ENCODE measurements at regions not wholly inside any gene's neighbourhood (a gene's known extent, or its start where the extent isn't known, plus 50 kb on each side); places are given as distances from the start of the nearest gene placed in this dataset.
"Not testable (repeated sequence)": the region's sequence is repeated elsewhere in the genome, so short reads cannot be mapped to it uniquely, and the experiment has no call there.

- Mint-ChIP-seq H3K9me3 (no peaks in the 10 kb centered on the region), H3K4me3 (no peak overlapping the region)
- CTCF ChIA-PET, result interaction anchor here (0.6 to 1.3 kb wide), 2 partner anchors 45 to 487 kb away, joined by 3 to 4 read pairs; no protein-coding TSS in a partner anchor
Observed at GRCh38 chr7:130803127-130803526, 69.1 kb upstream of the KLF14 start.

GRCh38 chr7:130804220-130804619 is 70.2 kb upstream of the KLF14 start:
- Mint-ChIP-seq H3K36me3 (no peaks in the 10 kb centered on the region), H3K9me3 (no peaks in the 10 kb centered on the region), H3K4me3 (no peak overlapping the region), H3K27ac (no peak overlapping the region), H3K4me1 (no peaks in the 10 kb centered on the region), H3K27me3 (ENCODE audit: low read depth) (no peaks in the 10 kb centered on the region; the same call in 1 of the 2 replicates)
- ChIA-PET POLR2A (no interaction called here), CTCF (no interaction called here)
- DNase-seq (ENCODE audit: low spot score) (no peak), ATAC-seq (no peak)
- no peak for TF ChIP-seq RORB (CRISPR knock-in tag; IDR thresholded peaks at IDR 0.05)
- TF ChIP-seq E2F1 (CRISPR knock-in tag; IDR thresholded peaks at IDR 0.05), result no peak
- no peak for TF ChIP-seq ZNF138 (CRISPR knock-in tag; conservative IDR thresholded peaks at IDR 0.05)
- TF ChIP-seq ZNF232 (CRISPR knock-in tag; IDR thresholded peaks at IDR 0.05), result no peak
- TF ChIP-seq PRDM15 (CRISPR knock-in tag; IDR thresholded peaks at IDR 0.05), result no peak

More at GRCh38 chr7:130803127-130803526, 69.1 kb upstream of the KLF14 start:
- ATAC-seq (no peak), DNase-seq (ENCODE audit: low spot score) (no peak)
- TF ChIP-seq PREB (CRISPR knock-in tag; IDR thresholded peaks at IDR 0.05; ENCODE audit: borderline replicate concordance) (no peak), IRF2 (CRISPR knock-in tag; IDR thresholded peaks at IDR 0.05; ENCODE audit: borderline replicate concordance, low read depth) (no peak), NFATC4 (CRISPR knock-in tag; IDR thresholded peaks at IDR 0.05) (no peak), NR1H2 (CRISPR knock-in tag; IDR thresholded peaks at IDR 0.05) (no peak), TEAD1 (CRISPR knock-in tag; IDR thresholded peaks at IDR 0.05) (no peak), FOXP4 (CRISPR knock-in tag; IDR thresholded peaks at IDR 0.05) (no peak), ZSCAN18 (CRISPR knock-in tag; IDR thresholded peaks at IDR 0.05) (no peak), MLX (CRISPR knock-in tag; IDR thresholded peaks at IDR 0.05) (no peak), ZNF219 (CRISPR knock-in tag; IDR thresholded peaks at IDR 0.05; ENCODE audit: borderline replicate concordance) (no peak), ZNF317 (CRISPR knock-in tag; IDR thresholded peaks at IDR 0.05; ENCODE audit: borderline replicate concordance, low read depth) (no peak)
- POLR2A ChIA-PET, result interaction anchor here (0.8 kb wide), 1 partner anchor 52 kb away, joined by 3 read pairs; no protein-coding TSS in a partner anchor
- no peaks in the 10 kb centered on the region; the same call in 1 of the 2 replicates for H3K27me3 Mint-ChIP-seq (ENCODE audit: low read depth)
- H3K4me1 Mint-ChIP-seq, result no peaks in the 10 kb centered on the region
- no peaks in the 10 kb centered on the region for H3K36me3 Mint-ChIP-seq
- H3K27ac Mint-ChIP-seq, result no peak overlapping the region

- H3K4me1 Mint-ChIP-seq; H3K4me3 Mint-ChIP-seq; POLR2A ChIA-PET; H3K27me3 Mint-ChIP-seq (ENCODE audit: low read depth); H3K36me3 Mint-ChIP-seq; CTCF ChIA-PET; H3K27ac Mint-ChIP-seq; ATAC-seq; DNase-seq (ENCODE audit: low spot score): not testable (repeated sequence)
- H3K9me3 Mint-ChIP-seq, result peaks cover 11% of the 10 kb centered on the region
Observed at GRCh38 chr7:130812819-130813218, 78.8 kb upstream of the KLF14 start.

Data from WTC11 (cell line).